ENCODE measurements at regions not wholly inside any gene's neighbourhood (a gene's known extent, or its start where the extent isn't known, plus 50 kb on each side); places are given as distances from the start of the nearest gene placed in this dataset.

GRCh38 chr11:95592471-95592870 is 197.1 kb downstream of the FAM76B start:
- TF ChIP-seq CTCF (IDR thresholded peaks at IDR 0.05) (no peak), EZH2 (IDR thresholded peaks at IDR 0.05) (no peak)
